ENCODE measurements at regions not wholly inside any gene's neighbourhood (a gene's known extent, or its start where the extent isn't known, plus 50 kb on each side); places are given as distances from the start of the nearest gene placed in this dataset.
"Not testable (repeated sequence)": the region's sequence is repeated elsewhere in the genome, so short reads cannot be mapped to it uniquely, and the experiment has no call there.

- no peak for DNase-seq
These were observed 89.8 kb downstream of the RHOU start for GRCh38 chr1:228825041-228825440.

DNA sequence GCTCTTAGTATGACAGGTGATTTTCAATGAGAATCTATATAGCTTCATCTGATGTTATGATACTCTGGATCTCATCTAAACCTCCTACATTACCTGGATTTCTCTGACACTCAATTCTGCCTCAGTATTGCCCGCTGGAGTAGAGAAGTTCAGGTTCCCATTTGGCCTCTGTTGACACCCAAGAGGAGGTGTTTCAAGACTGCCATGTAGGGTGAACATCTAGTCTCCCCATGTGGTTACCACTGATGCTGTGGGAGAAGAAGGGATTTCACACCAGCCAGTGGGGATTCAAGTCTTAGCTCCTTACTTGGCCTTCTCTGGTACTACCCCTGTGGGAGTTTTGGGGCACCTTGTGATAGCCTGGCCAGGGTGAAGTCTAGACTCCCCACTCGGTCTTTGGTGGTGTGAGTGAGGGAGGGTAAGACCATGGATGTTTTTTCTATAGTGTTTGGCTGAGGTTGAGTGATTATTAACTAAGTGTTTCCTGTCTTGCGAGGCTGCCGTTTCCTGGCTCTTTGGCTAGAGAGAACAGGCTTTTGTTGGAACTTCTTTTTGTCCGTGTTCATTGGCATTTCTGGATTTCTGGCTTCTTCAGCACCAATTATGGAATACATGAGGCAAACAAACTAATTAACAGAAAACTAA is 90.7 kb downstream of the RHOU start:
- DNase-seq: peak; percentile 59

- no peak for DNase-seq
These were observed 91.7 kb downstream of the RHOU start for GRCh38 chr1:228827019-228827418.

- DNase-seq: no peak
These were observed 92.9 kb downstream of the RHOU start for GRCh38 chr1:228828151-228828550.

DNA sequence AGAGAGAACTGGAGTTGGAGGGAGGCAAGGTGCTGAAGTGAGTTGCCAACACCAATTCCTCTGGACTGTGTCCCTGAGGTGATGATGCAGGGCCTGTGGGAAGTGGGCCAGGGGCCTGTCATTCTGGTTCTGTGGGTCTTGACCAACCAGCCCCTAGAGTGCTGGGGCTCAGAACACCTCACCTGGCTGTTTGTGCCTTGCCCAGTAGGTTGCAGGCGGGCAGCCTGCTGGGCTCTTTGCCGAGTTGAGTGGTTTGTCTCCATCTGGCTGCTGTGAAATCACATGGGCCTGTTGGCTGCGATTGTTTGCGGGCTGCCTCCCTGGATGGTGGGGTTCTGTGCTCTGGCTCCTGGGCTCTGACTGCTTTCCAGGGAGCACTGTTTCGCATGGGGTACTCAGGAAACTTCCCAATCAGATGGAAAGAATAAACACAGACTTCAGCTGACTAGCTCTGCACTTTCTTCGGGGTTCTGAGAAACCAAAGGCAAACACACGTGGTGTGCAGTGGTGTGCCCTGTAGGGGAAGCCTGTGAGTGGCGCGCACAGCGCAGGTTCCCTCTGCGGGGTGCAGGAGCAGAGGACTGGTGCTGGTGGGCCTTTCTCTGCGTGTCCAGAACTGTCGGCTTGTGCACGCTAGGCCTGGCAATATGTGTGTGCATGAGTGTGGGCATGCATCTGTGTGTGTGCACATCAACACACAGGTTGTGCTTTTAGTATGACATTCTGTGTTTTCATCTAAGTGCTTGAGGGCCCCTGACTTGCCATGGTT is 95.1 kb downstream of the RHOU start:
- DNase-seq: no peak

DNA sequence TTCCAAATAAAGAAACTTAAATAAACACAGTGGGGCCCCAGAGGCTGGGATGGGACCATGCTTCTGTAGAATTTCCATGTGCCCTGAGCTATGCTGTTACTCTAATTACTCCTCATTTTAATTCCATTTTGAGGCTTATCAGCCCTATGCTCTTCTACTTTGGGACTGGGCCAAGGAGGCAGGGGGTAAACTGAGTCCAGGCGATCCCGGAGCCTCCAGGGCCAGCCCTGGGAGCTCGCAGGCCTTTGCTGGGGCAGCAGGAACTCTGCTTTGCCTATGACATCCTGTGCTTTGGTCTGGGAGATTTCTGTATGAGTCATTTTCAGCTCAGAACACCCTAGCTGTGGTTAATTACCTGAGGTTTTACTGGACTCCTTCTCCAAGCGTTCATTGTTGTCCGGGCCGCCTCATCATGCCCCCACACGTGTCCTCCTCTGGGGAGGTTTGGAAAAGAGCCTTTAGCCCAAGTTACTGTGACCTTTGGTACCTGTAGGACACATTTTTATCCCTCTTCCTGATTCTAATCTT is 95.7 kb downstream of the RHOU start:
- peak; percentile 60 for DNase-seq

- no peak for DNase-seq
These were observed 98.8 kb downstream of the RHOU start for GRCh38 chr1:228833911-228834688.

- no peak for DNase-seq
These were observed 100.2 kb downstream of the RHOU start for GRCh38 chr1:228835456-228835855.

GRCh38 chr1:228835911-228836310 is 100.6 kb downstream of the RHOU start:
- DNase-seq: no peak

DNA sequence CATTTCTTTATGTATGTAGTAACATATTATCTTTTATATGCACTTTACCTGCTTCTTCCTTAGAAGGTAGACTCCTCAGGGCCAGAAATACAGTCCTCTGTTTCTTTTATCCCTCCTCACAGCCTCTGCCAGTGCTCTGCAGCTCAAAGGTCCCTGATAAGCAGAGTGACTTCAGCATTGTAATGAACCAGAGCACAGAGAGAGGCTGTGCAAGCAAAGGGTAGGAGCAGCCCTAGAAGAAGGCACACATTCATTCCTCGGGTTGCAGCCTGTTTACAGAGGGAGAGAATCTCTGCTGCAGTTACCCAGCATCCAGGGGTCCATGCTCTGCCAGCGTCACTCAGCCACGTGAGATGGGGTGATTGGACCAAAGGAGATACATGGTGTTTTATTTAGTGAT is 101.1 kb downstream of the RHOU start:
- DNase-seq: no peak

- DNase-seq: no peak
These were observed 101.8 kb downstream of the RHOU start for GRCh38 chr1:228837032-228837431.

DNA sequence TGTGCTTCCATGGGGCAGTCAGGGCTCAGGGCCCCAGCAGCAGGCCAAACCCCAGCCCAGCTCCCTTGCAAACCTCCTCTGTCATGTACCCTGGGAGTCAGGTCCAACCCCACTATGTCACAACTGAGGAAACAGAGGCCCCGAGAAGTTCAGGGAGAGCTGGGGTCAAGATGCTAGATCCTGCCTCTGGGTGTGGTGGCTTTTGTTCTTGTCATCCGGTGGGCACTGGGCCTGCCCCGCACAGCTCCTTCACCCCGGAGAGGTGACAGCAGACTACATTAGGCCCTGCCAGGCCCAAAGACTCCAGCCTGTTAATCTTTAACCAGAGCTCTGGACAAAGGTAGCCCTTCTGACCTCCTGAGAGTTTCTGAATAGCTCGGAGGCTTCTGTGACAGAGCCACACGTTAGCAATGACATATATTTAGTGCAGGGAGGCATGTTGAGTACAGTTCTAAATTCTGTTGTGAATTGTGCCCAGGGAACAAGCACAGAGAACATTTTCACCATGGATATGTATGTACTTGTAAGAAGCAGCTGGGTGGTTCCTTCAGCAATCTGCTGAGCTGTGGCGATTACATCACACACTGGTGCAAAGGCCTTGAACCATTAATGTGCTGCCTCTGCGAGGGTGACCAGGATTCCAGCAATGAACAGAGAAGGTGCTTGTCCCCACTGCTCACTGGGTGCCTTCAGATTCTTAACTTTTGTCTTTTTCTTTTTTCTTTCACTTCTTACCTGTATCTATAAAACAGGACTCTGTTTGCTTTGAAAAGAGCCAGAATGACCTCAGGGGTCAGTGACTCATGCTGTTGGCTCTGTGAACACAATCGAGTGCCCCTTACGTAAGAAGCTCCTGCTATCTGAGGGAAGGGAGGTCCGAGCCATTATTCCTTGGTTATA is 102.8 kb downstream of the RHOU start:
- DNase-seq: peak; percentile 91

GRCh38 chr1:228838717-228839500 is 103.6 kb downstream of the RHOU start:
- peak; percentile 10 for DNase-seq

DNA sequence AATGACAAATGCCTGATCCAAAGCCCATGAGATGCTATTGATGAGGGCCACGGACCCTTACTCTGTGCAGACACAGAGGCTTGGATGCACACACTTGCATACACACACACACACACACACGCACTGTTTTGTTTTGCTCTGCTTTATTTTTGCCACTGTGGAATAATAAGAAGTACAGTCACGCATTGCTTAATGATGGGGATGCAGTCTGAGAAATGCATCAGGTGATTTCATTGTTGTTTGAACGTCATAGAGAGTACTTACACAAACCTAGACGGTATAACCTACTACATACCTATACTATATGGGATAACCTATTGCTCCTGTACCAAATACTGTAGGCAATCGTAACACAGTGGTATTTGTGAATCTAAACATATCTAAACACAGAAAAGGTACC is 104.4 kb downstream of the RHOU start:
- DNase-seq: no peak

- DNase-seq: no peak
These were observed 106.4 kb downstream of the RHOU start for GRCh38 chr1:228841632-228842031.

GRCh38 chr1:228842094-228842775 is 107.0 kb downstream of the RHOU start:
- peak; percentile 75 for DNase-seq

GRCh38 chr1:228845101-228845500 is 109.8 kb downstream of the RHOU start:
- no peak for DNase-seq

GRCh38 chr1:228846952-228847351 is 111.7 kb downstream of the RHOU start:
- no peak for DNase-seq

DNA sequence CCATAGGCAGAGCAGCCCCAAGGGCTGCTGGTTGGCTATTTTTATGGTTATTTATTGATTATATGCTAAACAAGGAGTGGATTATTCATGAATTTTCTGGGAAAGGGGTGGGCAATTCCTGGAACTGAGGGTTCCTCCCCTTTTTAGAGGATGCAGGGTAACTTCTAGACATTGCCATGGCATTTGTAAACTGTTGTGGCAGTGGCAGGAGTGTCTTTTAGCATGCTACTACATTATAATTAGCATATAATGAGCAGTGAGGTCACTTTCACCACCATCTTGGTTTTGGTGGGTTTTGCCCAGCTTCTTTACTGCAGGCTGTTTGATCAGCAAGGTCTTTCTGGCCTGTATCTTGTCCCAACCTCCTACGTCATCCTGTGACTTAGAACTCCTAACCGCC is 112.2 kb downstream of the RHOU start:
- not testable (repeated sequence) for DNase-seq

- DNase-seq: no peak
These were observed 113.1 kb downstream of the RHOU start for GRCh38 chr1:228848406-228848805.

- no peak for DNase-seq
These were observed 113.8 kb downstream of the RHOU start for GRCh38 chr1:228849011-228849541.
